ENCODE measurements at regions not wholly inside any gene's neighbourhood (a gene's known extent, or its start where the extent isn't known, plus 50 kb on each side); places are given as distances from the start of the nearest gene placed in this dataset.

- ATAC-seq, result no peak
- Histone ChIP-seq H3K27ac (no peak overlapping the region), H3K4me1 (no peaks in the 10 kb centered on the region), H3K4me3 (no peak overlapping the region), H3K36me3 (no peaks in the 10 kb centered on the region), H3K27me3 (no peaks in the 10 kb centered on the region), H3K9me3 (no peaks in the 10 kb centered on the region)
- no peak for DNase-seq
- TF ChIP-seq POLR2A (IDR thresholded peaks at IDR 0.05), result no peak
- TF ChIP-seq CTCF (IDR thresholded peaks at IDR 0.05), result no peak
- intact Hi-C loops (cut with DNase I), result no loop called here
Measured at GRCh38 chr5:158511454-158511853, 588.3 kb downstream of the EBF1 start.

- Histone ChIP-seq H3K4me1 (no peaks in the 10 kb centered on the region), H3K27ac (no peak overlapping the region), H3K4me3 (no peak overlapping the region), H3K36me3 (no peaks in the 10 kb centered on the region), H3K9me3 (no peaks in the 10 kb centered on the region), H3K27me3 (no peaks in the 10 kb centered on the region)
- TF ChIP-seq CTCF (IDR thresholded peaks at IDR 0.05) (no peak), POLR2A (IDR thresholded peaks at IDR 0.05) (no peak)
- 47% methylated on average over 7 of the region's 7 CpGs for WGBS (ENCODE audit: insufficient coverage, low coverage, low lambda C conversion rate, missing lambda C conversion rate)
- intact Hi-C loops (cut with DNase I), result no loop called here
- ATAC-seq, result no peak
- DNase-seq, result no peak
Measured at GRCh38 chr5:158510479-158510878, 589.2 kb downstream of the EBF1 start.

GRCh38 chr5:158506648-158507047, 593.1 kb downstream of the EBF1 start:
- H3K27ac ChIP-seq, result no peak overlapping the region
- TF ChIP-seq CTCF (IDR thresholded peaks at IDR 0.05), result no peak
- no peak for TF ChIP-seq POLR2A (IDR thresholded peaks at IDR 0.05)
- H3K4me3 ChIP-seq, result no peak overlapping the region
- H3K27me3 ChIP-seq, result no peaks in the 10 kb centered on the region
- 79% methylated on average over 1 of the region's 1 CpG for WGBS (ENCODE audit: insufficient coverage, low coverage, low lambda C conversion rate, missing lambda C conversion rate)
- no peaks in the 10 kb centered on the region for H3K36me3 ChIP-seq
- DNase-seq, result no peak
- ATAC-seq, result no peak
- no peaks in the 10 kb centered on the region for H3K4me1 ChIP-seq
- no peaks in the 10 kb centered on the region for H3K9me3 ChIP-seq
- intact Hi-C loops (cut with DNase I), result no loop called here

- WGBS (ENCODE audit: insufficient coverage, low coverage, low lambda C conversion rate, missing lambda C conversion rate), result 62% methylated on average over 3 of the region's 5 CpGs
- intact Hi-C loops (cut with DNase I), result no loop called here
- Histone ChIP-seq H3K36me3 (no peaks in the 10 kb centered on the region), H3K27ac (no peak overlapping the region), H3K9me3 (no peaks in the 10 kb centered on the region), H3K4me1 (peaks cover 0 to 15% (median 5%) of the 10 kb centered on the region in 4 donors), H3K27me3 (no peaks in the 10 kb centered on the region), H3K4me3 (no peak overlapping the region)
- no peak for TF ChIP-seq POLR2A (IDR thresholded peaks at IDR 0.05)
- TF ChIP-seq CTCF (IDR thresholded peaks at IDR 0.05), result no peak
- ATAC-seq (peak; percentile 42 to 60 (median 56)), DNase-seq (peak in 1 of 3 donors; percentile 24)
Measured at GRCh38 chr5:158502686-158503085, 597.0 kb downstream of the EBF1 start.

GRCh38 chr5:158499892-158500418, 599.8 kb downstream of the EBF1 start:
- intact Hi-C loops (cut with DNase I), result no loop called here
- Histone ChIP-seq H3K4me3 (no peak overlapping the region), H3K27me3 (no peaks in the 10 kb centered on the region), H3K9me3 (no peaks in the 10 kb centered on the region), H3K4me1 (peaks cover 0 to 15% (median 5%) of the 10 kb centered on the region in 4 donors), H3K36me3 (no peaks in the 10 kb centered on the region), H3K27ac (no peak overlapping the region)
- TF ChIP-seq POLR2A (IDR thresholded peaks at IDR 0.05) (no peak), CTCF (IDR thresholded peaks at IDR 0.05) (no peak)
- ATAC-seq (peak; percentile 71 to 80 (median 72)), DNase-seq (no peak)
- 40% methylated on average over 6 of the region's 6 CpGs for WGBS (ENCODE audit: insufficient coverage, low coverage, low lambda C conversion rate, missing lambda C conversion rate)
